Activated CD8-positive, alpha-beta T cell treated with anti-CD3 and anti-CD28 coated beads, Interleukin-2, amount 10 ng/mL, durations not matched to agents 7 days and 5 days (primary cell): ENCODE measurements at regions not wholly inside any gene's neighbourhood (a gene's known extent, or its start where the extent isn't known, plus 50 kb on each side); places are given as distances from the start of the nearest gene placed in this dataset.

ENCODE experiments used
- ATAC-seq: fragments of 150-1000 bp; cut with Tn5 transposase; one replicate; pipeline ENCODE4 v1.10.0; 2021; ENCODE audit warnings: moderate library complexity
- CTCF ChIA-PET: fragments of 350-600 bp; sonication (Branson Sonifier 250); formaldehyde crosslinking; loops from one replicate; lab custom pipeline; 2021; ENCODE audit warnings: antibody characterized with exemption; lab: Charles Lee
- POLR2A ChIA-PET: fragments of 350-600 bp; sonication (Branson Sonifier 250); formaldehyde crosslinking; loops from one replicate; lab custom pipeline; 2021; ENCODE audit warnings: antibody characterized with exemption; lab: Charles Lee
- DNase-seq: peaks from one replicate; pipeline ENCODE4 v3.0.0-alpha.2; 2020
- H3K27ac Mint-ChIP-seq: one replicate; pipeline ENCODE4 v1.8.0; 2021; ENCODE audit warnings: mild to moderate bottlenecking, mixed read lengths
- H3K27me3 Mint-ChIP-seq: one replicate; pipeline ENCODE4 v1.8.0; 2021; ENCODE audit warnings: low read depth, mixed read lengths
- H3K36me3 Mint-ChIP-seq: one replicate; pipeline ENCODE4 v1.8.0; 2021; ENCODE audit warnings: low read depth, mixed read lengths
- H3K4me1 Mint-ChIP-seq: one replicate; pipeline ENCODE4 v1.8.0; 2021; ENCODE audit warnings: low read depth, mixed read lengths
- H3K4me3 Mint-ChIP-seq: one replicate; pipeline ENCODE4 v1.8.0; 2021; ENCODE audit warnings: mild to moderate bottlenecking, mixed read lengths
- H3K9me3 Mint-ChIP-seq: one replicate; pipeline ENCODE4 v1.8.0; 2022; ENCODE audit warnings: mixed read lengths; ENCODE audit not compliant: insufficient read depth

DNA sequence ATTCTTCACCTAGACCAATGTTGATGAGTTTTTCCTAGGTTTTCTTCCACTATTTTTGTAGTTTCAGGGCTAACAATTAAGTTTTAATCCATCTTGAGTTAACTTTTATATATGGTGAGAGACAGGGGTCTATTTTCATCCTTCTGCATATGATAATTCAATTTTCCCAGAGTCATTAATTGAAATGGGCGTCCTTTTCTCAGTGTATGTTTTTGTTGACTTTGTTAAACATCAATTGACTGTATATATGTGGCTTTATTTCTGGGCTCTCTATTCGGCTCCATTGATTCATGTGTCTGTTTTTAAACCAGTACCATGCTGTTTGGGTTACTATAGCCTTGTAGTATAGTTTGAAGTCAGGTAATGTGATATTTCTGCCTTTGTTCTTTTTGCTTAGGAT lies 282.1 kb downstream of the INSC start:
- no peaks in the 10 kb centered on the region for H3K9me3 Mint-ChIP-seq
- H3K4me1 Mint-ChIP-seq = no peaks in the 10 kb centered on the region
- no peak overlapping the region for H3K27ac Mint-ChIP-seq
- no peaks in the 10 kb centered on the region for H3K36me3 Mint-ChIP-seq
- ChIA-PET POLR2A (no interaction called here), CTCF (no interaction called here)
- ATAC-seq (no peak), DNase-seq (no peak)
- H3K27me3 Mint-ChIP-seq = no peaks in the 10 kb centered on the region
- no peak overlapping the region for H3K4me3 Mint-ChIP-seq

DNA sequence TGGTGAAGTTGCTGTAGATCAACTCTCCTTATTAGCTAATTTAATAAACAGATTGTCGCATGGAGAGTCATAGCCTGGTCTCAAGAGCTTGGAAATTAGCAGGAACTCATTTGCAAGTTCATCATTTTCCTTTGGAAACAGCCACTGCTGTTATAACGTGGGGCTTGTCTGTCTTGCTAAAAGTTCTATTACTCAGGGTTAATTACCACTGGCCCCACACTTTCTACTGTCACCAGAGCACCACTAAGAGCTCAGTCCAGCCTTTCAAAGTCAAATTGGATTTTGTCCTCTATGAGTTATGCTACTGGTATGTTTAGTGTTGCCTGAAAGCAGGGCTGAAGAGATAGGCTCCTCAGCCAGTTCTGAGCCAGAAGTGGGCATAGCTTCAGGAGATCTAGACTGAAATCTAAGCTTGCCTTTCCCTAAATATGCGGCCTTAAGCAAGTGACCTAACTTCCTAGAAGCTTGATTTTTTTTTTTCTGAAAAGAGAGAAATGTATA lies 292.2 kb downstream of the INSC start:
- DNase-seq (no peak), ATAC-seq (no peak)
- POLR2A ChIA-PET = no interaction called here
- Mint-ChIP-seq H3K4me3 (no peak overlapping the region), H3K36me3 (no peaks in the 10 kb centered on the region), H3K4me1 (no peaks in the 10 kb centered on the region), H3K27me3 (no peaks in the 10 kb centered on the region), H3K27ac (no peak overlapping the region), H3K9me3 (no peaks in the 10 kb centered on the region)
- CTCF ChIA-PET = no interaction called here

DNA sequence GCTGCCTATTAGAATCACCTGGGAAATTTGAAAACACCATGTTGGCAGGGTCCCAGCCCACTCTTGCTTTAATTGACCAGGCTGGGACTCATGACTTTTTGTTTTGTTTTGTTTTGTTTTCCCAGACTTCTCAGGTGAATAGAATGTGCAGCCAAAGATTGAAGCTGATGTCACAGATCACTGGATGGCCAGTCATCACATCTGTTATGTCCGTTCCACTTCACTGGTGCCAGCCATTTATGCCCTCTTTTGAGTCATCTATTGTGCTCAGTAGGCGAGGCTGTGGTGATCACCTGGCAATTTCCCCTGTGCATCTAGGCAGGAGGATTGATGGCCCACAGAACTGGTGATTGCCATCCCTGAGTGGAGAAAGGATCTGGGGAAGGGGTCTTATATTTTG lies 297.3 kb downstream of the INSC start:
- H3K27me3 Mint-ChIP-seq = no peaks in the 10 kb centered on the region
- H3K4me1 Mint-ChIP-seq = no peaks in the 10 kb centered on the region
- ChIA-PET CTCF (no interaction called here), POLR2A (no interaction called here)
- no peaks in the 10 kb centered on the region for H3K9me3 Mint-ChIP-seq
- no peak for DNase-seq
- H3K27ac Mint-ChIP-seq = no peak overlapping the region
- H3K4me3 Mint-ChIP-seq = no peak overlapping the region
- no peak for ATAC-seq
- H3K36me3 Mint-ChIP-seq = no peaks in the 10 kb centered on the region

DNA sequence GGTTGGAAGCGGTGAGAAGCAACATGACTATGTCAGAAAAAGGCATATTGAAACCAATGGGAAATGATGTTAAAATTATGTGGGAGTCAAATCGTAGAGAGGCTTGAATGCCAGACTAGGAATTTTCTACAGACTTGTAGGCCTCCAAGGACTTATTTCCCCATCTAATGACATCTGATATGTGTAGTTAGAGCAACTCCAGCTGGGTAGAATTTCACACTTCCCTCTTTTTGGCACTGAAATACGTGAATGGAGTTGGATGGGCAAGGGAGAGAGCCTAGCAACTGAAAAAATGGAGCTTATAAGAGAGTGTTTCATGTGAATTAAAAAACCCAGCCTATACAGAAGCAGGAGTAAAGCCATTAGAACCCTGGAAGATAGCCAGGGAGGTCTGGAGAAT lies 304.2 kb downstream of the INSC start:
- POLR2A ChIA-PET = no interaction called here
- DNase-seq (no peak), ATAC-seq (no peak)
- Mint-ChIP-seq H3K27ac (no peak overlapping the region), H3K36me3 (no peaks in the 10 kb centered on the region), H3K27me3 (no peaks in the 10 kb centered on the region), H3K9me3 (no peaks in the 10 kb centered on the region), H3K4me3 (no peak overlapping the region), H3K4me1 (no peaks in the 10 kb centered on the region)
- CTCF ChIA-PET = no interaction called here

DNA sequence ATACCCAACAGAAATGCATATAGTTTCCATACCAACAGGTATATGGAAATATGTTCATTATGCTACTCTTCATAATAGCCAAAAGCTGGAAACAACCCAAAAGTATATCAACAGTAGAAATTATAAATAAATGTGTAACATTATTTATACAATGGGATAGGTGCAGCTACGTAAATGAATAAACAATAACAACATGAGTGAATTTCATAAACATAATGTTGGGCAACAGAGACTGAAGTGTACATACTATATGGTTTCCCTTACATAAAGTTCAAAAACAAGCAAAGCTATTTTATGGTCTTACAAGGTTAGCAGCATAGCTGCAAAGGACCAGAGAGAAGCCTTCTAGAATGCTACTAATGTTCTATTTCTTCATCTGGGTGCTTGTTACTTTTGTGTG lies 305.0 kb downstream of the INSC start:
- no peak for DNase-seq
- H3K4me1 Mint-ChIP-seq = no peaks in the 10 kb centered on the region
- H3K36me3 Mint-ChIP-seq = no peaks in the 10 kb centered on the region
- POLR2A ChIA-PET = no interaction called here
- CTCF ChIA-PET = no interaction called here
- ATAC-seq = no peak
- H3K9me3 Mint-ChIP-seq = no peaks in the 10 kb centered on the region
- no peak overlapping the region for H3K27ac Mint-ChIP-seq
- H3K27me3 Mint-ChIP-seq = no peaks in the 10 kb centered on the region
- H3K4me3 Mint-ChIP-seq = no peak overlapping the region

DNA sequence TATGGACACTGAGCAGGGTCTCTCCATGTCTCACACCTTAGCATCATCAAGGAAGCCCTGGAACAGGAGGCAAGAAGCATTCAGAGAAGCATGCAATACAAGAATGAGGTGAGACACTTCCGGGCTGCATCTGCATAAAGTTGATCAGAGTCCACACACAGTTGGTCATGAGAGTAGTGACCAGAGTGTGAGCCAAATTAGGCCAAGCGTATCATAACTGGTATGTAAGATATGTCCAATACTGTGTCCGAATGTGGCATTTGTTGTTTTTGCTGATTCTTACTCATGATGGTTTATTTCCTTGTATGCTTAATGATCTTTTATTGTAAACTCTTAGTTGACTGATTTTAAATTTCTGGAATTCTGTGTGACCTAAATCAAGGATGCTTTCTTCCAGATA lies 315.7 kb downstream of the INSC start:
- no peak for DNase-seq
- Mint-ChIP-seq H3K9me3 (no peaks in the 10 kb centered on the region), H3K27ac (no peak overlapping the region), H3K4me1 (no peaks in the 10 kb centered on the region), H3K4me3 (no peak overlapping the region), H3K36me3 (no peaks in the 10 kb centered on the region), H3K27me3 (no peaks in the 10 kb centered on the region)
- POLR2A ChIA-PET = no interaction called here
- ATAC-seq = no peak
- CTCF ChIA-PET = no interaction called here

DNA sequence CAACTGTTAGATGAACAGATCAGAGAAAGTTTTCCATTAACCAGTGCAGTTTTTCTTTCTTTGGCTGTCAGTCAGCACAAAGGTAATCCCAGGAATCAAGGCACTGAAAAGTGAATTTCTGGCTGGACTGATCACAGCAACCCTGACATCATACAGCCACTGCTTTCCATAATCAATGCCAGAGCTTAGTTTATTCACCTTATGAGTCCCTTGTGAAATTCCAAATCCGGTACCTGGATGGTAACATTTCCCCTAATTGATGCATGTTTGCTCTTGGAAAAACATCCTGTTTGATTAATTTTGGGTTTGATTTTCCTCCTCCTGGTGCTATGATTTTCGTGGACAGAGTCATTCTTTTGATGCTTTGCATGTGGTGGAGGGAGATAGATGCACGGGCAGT lies 319.8 kb downstream of the INSC start:
- H3K27ac Mint-ChIP-seq = no peak overlapping the region
- POLR2A ChIA-PET = no interaction called here

DNA sequence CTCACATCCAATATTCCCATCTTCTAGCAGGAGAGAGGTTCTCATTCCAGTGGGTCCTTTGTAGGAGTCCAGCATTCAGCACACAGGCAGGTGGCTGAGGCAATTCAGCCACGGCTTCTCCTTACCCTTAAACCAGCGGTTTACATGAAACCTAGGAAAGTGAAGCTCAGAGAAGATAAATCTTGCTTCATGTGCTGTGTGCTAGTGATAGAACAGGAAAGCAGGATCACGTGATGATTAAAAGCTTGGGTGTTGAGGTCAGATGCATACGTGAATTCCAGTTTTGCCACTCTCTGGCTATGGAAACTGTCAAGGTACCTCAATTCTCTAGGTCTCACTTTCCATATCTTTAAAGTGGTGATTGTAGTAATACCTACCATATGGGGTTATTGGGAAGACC lies 331.6 kb downstream of the INSC start:
- H3K27me3 Mint-ChIP-seq = no peaks in the 10 kb centered on the region
- H3K36me3 Mint-ChIP-seq = no peaks in the 10 kb centered on the region
- ATAC-seq (no peak), DNase-seq (no peak)
- no peaks in the 10 kb centered on the region for H3K4me1 Mint-ChIP-seq
- POLR2A ChIA-PET = no interaction called here
- no peak overlapping the region for H3K27ac Mint-ChIP-seq
- H3K9me3 Mint-ChIP-seq = no peaks in the 10 kb centered on the region
- CTCF ChIA-PET = no interaction called here
- H3K4me3 Mint-ChIP-seq = no peak overlapping the region

More for the DNA sequence above, 319.8 kb downstream of the INSC start:
- DNase-seq = no peak
- H3K27me3 Mint-ChIP-seq = no peaks in the 10 kb centered on the region
- no peaks in the 10 kb centered on the region for H3K9me3 Mint-ChIP-seq
- H3K4me3 Mint-ChIP-seq = no peak overlapping the region
- H3K36me3 Mint-ChIP-seq = no peaks in the 10 kb centered on the region
- no peaks in the 10 kb centered on the region for H3K4me1 Mint-ChIP-seq
- ATAC-seq = no peak
- CTCF ChIA-PET = no interaction called here

DNA sequence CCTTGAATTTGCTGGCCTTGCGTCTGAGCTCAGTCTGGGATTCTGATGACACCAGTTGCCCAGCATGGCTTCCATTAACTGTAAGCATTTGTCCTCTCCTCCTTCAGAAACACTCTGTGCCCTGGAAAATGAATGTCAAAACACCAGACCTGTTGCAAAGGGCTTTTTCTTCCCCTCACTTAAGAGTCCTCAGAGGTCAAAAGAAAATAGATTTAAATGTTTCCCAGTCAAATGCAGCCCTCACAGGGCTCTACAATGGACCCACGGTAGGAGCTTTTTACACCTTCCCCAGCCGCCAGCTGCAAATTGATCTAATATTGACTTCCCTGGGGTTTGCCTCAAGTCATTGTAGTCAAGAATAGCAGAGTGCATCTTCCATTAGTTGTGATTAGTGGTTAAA lies 332.2 kb downstream of the INSC start:
- H3K27ac Mint-ChIP-seq = no peak overlapping the region
- ChIA-PET POLR2A (no interaction called here), CTCF (no interaction called here)
- H3K27me3 Mint-ChIP-seq = no peaks in the 10 kb centered on the region
- no peaks in the 10 kb centered on the region for H3K9me3 Mint-ChIP-seq
- H3K36me3 Mint-ChIP-seq = no peaks in the 10 kb centered on the region
- no peak overlapping the region for H3K4me3 Mint-ChIP-seq
- no peak for DNase-seq
- H3K4me1 Mint-ChIP-seq = no peaks in the 10 kb centered on the region
- no peak for ATAC-seq

DNA sequence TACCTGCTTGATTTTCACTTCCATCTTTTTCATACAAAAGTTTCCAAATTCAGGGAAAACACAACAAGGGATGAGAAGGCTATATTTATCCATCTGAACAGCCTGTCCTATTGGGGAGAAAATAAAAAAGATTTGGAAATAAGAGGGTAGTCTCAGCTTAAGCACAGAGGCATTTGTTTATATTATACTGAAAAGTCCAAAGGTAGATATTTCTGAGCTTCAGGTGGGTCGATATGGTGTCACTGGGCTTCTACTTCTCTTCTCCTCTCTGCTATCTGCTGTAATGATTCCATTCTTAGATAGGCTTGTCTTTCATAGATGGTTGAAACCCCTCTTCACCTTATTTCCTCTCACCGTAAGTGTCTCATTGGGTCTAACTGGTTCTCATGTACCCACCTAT lies 337.0 kb downstream of the INSC start:
- Mint-ChIP-seq H3K27me3 (no peaks in the 10 kb centered on the region), H3K36me3 (no peaks in the 10 kb centered on the region)

DNA sequence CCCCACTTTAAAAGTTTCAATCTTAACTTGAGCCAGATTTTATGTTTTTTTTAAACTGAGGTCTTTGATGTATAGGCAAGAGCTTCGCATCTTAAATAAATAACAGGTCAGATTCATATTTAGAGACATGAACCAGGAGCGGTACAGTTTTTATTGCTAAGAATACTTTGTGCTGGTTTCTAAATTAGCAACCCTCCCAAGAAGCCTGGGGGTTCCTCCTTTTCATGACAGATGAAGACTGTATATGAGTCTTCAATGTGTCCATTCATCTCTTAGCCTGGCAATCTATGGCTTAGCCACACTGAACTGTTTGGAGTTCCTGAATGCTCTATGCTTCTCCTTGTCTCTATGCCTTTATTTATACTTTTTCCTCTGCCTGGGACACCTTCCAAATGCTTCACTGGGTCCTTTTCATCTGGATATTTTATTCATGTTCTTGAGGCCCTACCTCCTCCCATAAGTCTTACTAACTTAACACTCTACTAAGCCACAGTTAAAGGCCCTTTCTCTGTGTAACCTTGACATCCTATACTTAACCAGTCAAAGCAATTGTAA lies 338.6 kb downstream of the INSC start:
- ChIA-PET CTCF (no interaction called here), POLR2A (no interaction called here)
- ATAC-seq (no peak), DNase-seq (no peak)
- no peaks in the 10 kb centered on the region for H3K9me3 Mint-ChIP-seq
- H3K4me3 Mint-ChIP-seq = no peak overlapping the region
- H3K27ac Mint-ChIP-seq = no peak overlapping the region
- H3K4me1 Mint-ChIP-seq = no peaks in the 10 kb centered on the region
- H3K36me3 Mint-ChIP-seq = no peaks in the 10 kb centered on the region
- H3K27me3 Mint-ChIP-seq = no peaks in the 10 kb centered on the region

More for the DNA sequence above, 337.0 kb downstream of the INSC start:
- Mint-ChIP-seq H3K4me3 (no peak overlapping the region), H3K9me3 (no peaks in the 10 kb centered on the region), H3K4me1 (no peaks in the 10 kb centered on the region), H3K27ac (no peak overlapping the region)
- DNase-seq (no peak), ATAC-seq (no peak)
- CTCF ChIA-PET = no interaction called here
- POLR2A ChIA-PET = no interaction called here

DNA sequence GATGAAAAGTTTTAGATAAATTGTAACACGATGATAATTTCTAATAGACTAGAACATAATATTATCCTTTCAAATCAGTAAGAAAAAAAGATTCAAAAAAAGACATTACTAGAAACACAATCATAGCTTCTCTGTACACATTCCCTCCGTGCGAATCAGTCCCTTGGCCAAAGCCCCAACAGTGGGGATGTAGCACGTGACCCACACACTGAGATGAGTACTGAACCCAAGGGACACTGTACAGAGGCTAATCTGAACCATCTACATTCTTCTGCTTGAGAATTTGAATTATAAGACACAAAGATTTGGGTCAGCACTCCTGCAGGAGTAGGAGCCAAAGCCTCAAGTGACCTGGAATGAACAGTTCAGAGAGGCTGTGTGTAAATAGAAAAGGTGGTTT lies 353.7 kb downstream of the INSC start:
- CTCF ChIA-PET = no interaction called here
- ATAC-seq (no peak), DNase-seq (no peak)
- POLR2A ChIA-PET = no interaction called here
- Mint-ChIP-seq H3K4me1 (no peaks in the 10 kb centered on the region), H3K27me3 (no peaks in the 10 kb centered on the region), H3K36me3 (no peaks in the 10 kb centered on the region), H3K27ac (no peak overlapping the region), H3K4me3 (no peak overlapping the region), H3K9me3 (no peaks in the 10 kb centered on the region)
